Activated CD4-positive, alpha-beta T cell treated with anti-CD3 and anti-CD28 coated beads for 1 hour (primary cell): ENCODE measurements at regions not wholly inside any gene's neighbourhood (a gene's known extent, or its start where the extent isn't known, plus 50 kb on each side); places are given as distances from the start of the nearest gene placed in this dataset.

Source experiments
- DNase-seq: peaks from one replicate; pipeline ENCODE4 v3.0.0-alpha.2; 2020

GRCh38 chr3:124413393-124413792, 316.9 kb upstream of the UMPS start:
- no peak for DNase-seq

GRCh38 chr3:124413989-124414598, 316.2 kb upstream of the UMPS start:
- no peak for DNase-seq

- DNase-seq: no peak
These were observed 314.7 kb upstream of the UMPS start for GRCh38 chr3:124415446-124415960.

GRCh38 chr3:124419303-124419702, 310.9 kb upstream of the UMPS start:
- no peak for DNase-seq

GRCh38 chr3:124420392-124420791, 309.9 kb upstream of the UMPS start:
- DNase-seq: no peak

- no peak for DNase-seq
These were observed 307.4 kb upstream of the UMPS start for GRCh38 chr3:124422805-124423204.

- no peak for DNase-seq
These were observed 305.9 kb upstream of the UMPS start for GRCh38 chr3:124424396-124424795.

- no peak for DNase-seq
These were observed 304.3 kb upstream of the UMPS start for GRCh38 chr3:124425972-124426371.

- no peak for DNase-seq
These were observed 301.7 kb upstream of the UMPS start for GRCh38 chr3:124428372-124429128.

- no peak for DNase-seq
These were observed 301.0 kb upstream of the UMPS start for GRCh38 chr3:124429129-124429815.

- DNase-seq: no peak
These were observed 298.8 kb upstream of the UMPS start for GRCh38 chr3:124431331-124431994.

GRCh38 chr3:124434176-124434575, 296.1 kb upstream of the UMPS start:
- DNase-seq: no peak

GRCh38 chr3:124435467-124435866, 294.8 kb upstream of the UMPS start:
- no peak for DNase-seq

GRCh38 chr3:124438813-124439212, 291.4 kb upstream of the UMPS start:
- DNase-seq: no peak

- DNase-seq: no peak
These were observed 290.6 kb upstream of the UMPS start for GRCh38 chr3:124439603-124440002.

GRCh38 chr3:124441766-124442165, 288.5 kb upstream of the UMPS start:
- no peak for DNase-seq

GRCh38 chr3:124442463-124442862, 287.8 kb upstream of the UMPS start:
- DNase-seq: no peak

GRCh38 chr3:124443446-124443845, 286.8 kb upstream of the UMPS start:
- no peak for DNase-seq

GRCh38 chr3:124444075-124444474, 286.2 kb upstream of the UMPS start:
- no peak for DNase-seq

- DNase-seq: no peak
These were observed 285.4 kb upstream of the UMPS start for GRCh38 chr3:124444896-124445295.

GRCh38 chr3:124447845-124448244, 282.4 kb upstream of the UMPS start:
- DNase-seq: no peak

GRCh38 chr3:124448954-124449353, 281.3 kb upstream of the UMPS start:
- no peak for DNase-seq

GRCh38 chr3:124450366-124450765, 279.9 kb upstream of the UMPS start:
- DNase-seq: no peak
